Smooth muscle cell (in vitro differentiated cells): ENCODE measurements at regions not wholly inside any gene's neighbourhood (a gene's known extent, or its start where the extent isn't known, plus 50 kb on each side); places are given as distances from the start of the nearest gene placed in this dataset.

Experiments used
- DNase-seq: peaks from one replicate; lab custom pipeline; 2025; ENCODE audit not compliant: unreplicated experiment; lab: John Stamatoyannopoulos, UW
- H2AFZ ChIP-seq: fragments of 200-600 bp; sonication (generic); 2 replicates; pipeline ENCODE4 v1.6.0; 2016; ENCODE audit warnings: antibody characterized with exemption, low read depth, mild to moderate bottlenecking
- H3F3A ChIP-seq: fragments of 200-600 bp; sonication (generic); 2 replicates; pipeline ENCODE4 v1.6.0; 2017; ENCODE audit warnings: antibody characterized with exemption, low read depth
- H3K27ac ChIP-seq: fragments of 200-600 bp; sonication (generic); 2 replicates; pipeline ENCODE4 v1.5.1; 2016; ENCODE audit warnings: low read depth, mild to moderate bottlenecking
- H3K27me3 ChIP-seq: fragments of 200-600 bp; sonication (generic); 2 replicates; pipeline ENCODE4 v1.6.1; 2016; ENCODE audit warnings: low read depth, mild to moderate bottlenecking
- H3K36me3 ChIP-seq: fragments of 200-600 bp; sonication (generic); 2 replicates; pipeline ENCODE4 v1.5.1; 2016; ENCODE audit warnings: low read depth
- H3K4me1 ChIP-seq: fragments of 200-600 bp; sonication (generic); 2 replicates; pipeline ENCODE4 v1.5.1; 2016; ENCODE audit warnings: low read depth
- H3K4me2 ChIP-seq: fragments of 200-600 bp; sonication (generic); 2 replicates; pipeline ENCODE4 v1.6.0; 2016; ENCODE audit warnings: mild to moderate bottlenecking
- H3K4me3 ChIP-seq: fragments of 200-600 bp; sonication (generic); 2 replicates; pipeline ENCODE4 v1.5.1; 2016; ENCODE audit warnings: mild to moderate bottlenecking
- H3K79me2 ChIP-seq: fragments of 200-600 bp; sonication (generic); 2 replicates; pipeline ENCODE4 v1.6.0; 2016; ENCODE audit warnings: low read depth, mild to moderate bottlenecking
- H3K9ac ChIP-seq: fragments of 200-600 bp; sonication (generic); 2 replicates; pipeline ENCODE4 v1.6.0; 2016; ENCODE audit warnings: low read depth
- H3K9me3 ChIP-seq: fragments of 200-600 bp; sonication (generic); replicated peaks from 2 replicates; pipeline ENCODE4 v1.5.1; 2016; ENCODE audit warnings: low read depth
- H4K20me1 ChIP-seq: fragments of 200-600 bp; sonication (generic); 2 replicates; pipeline ENCODE4 v1.6.0; 2016; ENCODE audit warnings: low read depth
- WGBS: methylation state at CpG from one replicate; pipeline ENCODE4 v1.1.7; 2016; ENCODE audit warnings: low lambda C conversion rate; 5-methylcytosine and 5-hydroxymethylcytosine counted together
- TF ChIP-seq, protein P1 (sequence below): fragments of 200-600 bp; sonication (generic); IDR thresholded peaks from 2 replicates; pipeline ENCODE4 v1.5.1; 2017; ENCODE audit warnings: borderline replicate concordance, mild to moderate bottlenecking, antibody characterized with exemption; ENCODE audit not compliant: insufficient read depth, poor library complexity, severe bottlenecking

DNA sequence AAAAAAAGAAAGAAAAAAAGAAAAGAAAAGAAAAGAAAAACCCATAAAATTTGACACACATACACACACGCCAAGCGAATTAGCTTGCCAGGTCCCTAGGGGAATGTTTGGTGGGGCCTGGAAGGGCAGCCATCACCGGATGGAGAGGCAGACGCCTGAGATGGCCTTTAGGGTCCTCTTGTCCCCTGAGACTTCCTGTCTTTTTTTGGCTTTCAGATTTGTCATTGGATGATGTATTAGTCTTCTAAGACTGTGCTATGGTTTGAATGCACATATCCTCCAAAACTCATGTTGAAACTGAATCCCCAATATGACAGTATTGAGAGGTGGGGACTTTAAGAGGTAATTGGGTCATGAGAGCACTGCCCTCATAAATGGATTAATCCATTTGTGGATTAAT lies 211.8 kb downstream of the TOMM20 start:
- H3K36me3 ChIP-seq: no peaks in the 10 kb centered on the region
- 93% methylated on average over 4 of the region's 4 CpGs for WGBS
- no peak for DNase-seq
- no peak overlapping the region for H3K4me3 ChIP-seq
- H3K79me2 ChIP-seq: no peaks in the 10 kb centered on the region
- H3K27ac ChIP-seq: no peak overlapping the region
- H3K9me3 ChIP-seq: no peaks in the 10 kb centered on the region
- no peaks in the 10 kb centered on the region for H4K20me1 ChIP-seq
- H3K4me1 ChIP-seq: peaks cover 15% of the 10 kb centered on the region
- H3K9ac ChIP-seq: no peak overlapping the region
- no peak overlapping the region for H2AFZ ChIP-seq
- TF ChIP-seq, protein P1, sequence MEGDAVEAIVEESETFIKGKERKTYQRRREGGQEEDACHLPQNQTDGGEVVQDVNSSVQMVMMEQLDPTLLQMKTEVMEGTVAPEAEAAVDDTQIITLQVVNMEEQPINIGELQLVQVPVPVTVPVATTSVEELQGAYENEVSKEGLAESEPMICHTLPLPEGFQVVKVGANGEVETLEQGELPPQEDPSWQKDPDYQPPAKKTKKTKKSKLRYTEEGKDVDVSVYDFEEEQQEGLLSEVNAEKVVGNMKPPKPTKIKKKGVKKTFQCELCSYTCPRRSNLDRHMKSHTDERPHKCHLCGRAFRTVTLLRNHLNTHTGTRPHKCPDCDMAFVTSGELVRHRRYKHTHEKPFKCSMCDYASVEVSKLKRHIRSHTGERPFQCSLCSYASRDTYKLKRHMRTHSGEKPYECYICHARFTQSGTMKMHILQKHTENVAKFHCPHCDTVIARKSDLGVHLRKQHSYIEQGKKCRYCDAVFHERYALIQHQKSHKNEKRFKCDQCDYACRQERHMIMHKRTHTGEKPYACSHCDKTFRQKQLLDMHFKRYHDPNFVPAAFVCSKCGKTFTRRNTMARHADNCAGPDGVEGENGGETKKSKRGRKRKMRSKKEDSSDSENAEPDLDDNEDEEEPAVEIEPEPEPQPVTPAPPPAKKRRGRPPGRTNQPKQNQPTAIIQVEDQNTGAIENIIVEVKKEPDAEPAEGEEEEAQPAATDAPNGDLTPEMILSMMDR: no peak
- no peak overlapping the region for H3K4me2 ChIP-seq
- no peaks in the 10 kb centered on the region for H3K27me3 ChIP-seq
- no peaks in the 10 kb centered on the region for H3F3A ChIP-seq

DNA sequence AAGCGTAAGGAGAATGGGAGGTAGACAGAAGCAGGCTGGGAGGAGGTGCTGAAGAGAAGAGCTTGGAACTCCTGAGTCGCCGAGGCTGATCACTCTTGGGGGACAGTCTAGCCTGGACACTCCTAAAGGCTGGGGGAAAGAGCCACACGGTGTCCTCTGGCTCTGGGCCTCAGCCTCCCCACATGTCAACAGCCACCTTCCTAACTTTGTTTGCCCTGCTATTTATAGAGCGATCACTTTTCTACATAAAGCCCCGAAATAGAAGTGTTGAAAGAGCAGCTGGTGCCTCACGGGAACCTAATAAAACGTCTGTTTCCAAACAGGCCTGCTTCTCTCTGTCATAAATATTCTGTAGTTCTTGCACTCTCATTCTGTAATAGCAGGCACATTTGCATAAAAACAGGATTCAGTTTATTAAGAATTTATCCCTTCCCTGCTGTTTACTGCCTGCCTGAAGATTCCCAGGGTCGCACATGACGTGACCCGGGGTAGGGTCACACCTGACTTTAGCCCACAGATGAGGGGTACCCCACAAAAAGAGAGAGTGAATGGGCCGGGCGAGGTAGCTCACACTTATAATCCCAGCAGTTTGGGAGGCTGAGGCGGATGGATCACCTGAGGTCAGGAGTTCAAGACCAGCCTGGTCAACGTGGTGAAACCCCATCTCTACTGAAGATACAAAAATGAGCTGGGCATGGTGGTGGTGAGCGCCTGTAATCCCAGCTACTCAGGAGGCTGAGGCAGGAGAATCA lies 212.5 kb downstream of the TOMM20 start:
- H3K4me1 ChIP-seq: peaks cover 15% of the 10 kb centered on the region
- H4K20me1 ChIP-seq: no peaks in the 10 kb centered on the region
- no peak overlapping the region for H3K4me3 ChIP-seq
- no peak overlapping the region for H3K4me2 ChIP-seq
- no peaks in the 10 kb centered on the region for H3K9me3 ChIP-seq
- no peaks in the 10 kb centered on the region for H3K27me3 ChIP-seq
- no peaks in the 10 kb centered on the region for H3K79me2 ChIP-seq
- 70% methylated on average over 16 of the region's 16 CpGs for WGBS
- H3K9ac ChIP-seq: no peak overlapping the region
- no peaks in the 10 kb centered on the region for H3F3A ChIP-seq
- TF ChIP-seq, protein P1: no peak
- no peak for DNase-seq
- no peak overlapping the region for H3K27ac ChIP-seq
- no peaks in the 10 kb centered on the region for H3K36me3 ChIP-seq
- H2AFZ ChIP-seq: peak overlapping the region; percentile 58

- Histone ChIP-seq H3K4me2 (no peak overlapping the region), H3K9me3 (no peaks in the 10 kb centered on the region), H3K27me3 (no peaks in the 10 kb centered on the region), H3K79me2 (no peaks in the 10 kb centered on the region), H3K4me3 (no peak overlapping the region), H3F3A (no peaks in the 10 kb centered on the region), H3K27ac (no peak overlapping the region), H4K20me1 (no peaks in the 10 kb centered on the region), H2AFZ (no peak overlapping the region), H3K4me1 (peaks cover 15% of the 10 kb centered on the region), H3K9ac (no peak overlapping the region), H3K36me3 (no peaks in the 10 kb centered on the region)
- WGBS: 89% methylated on average over 12 of the region's 12 CpGs
- no peak for DNase-seq
- TF ChIP-seq, protein P1: no peak
Measured at GRCh38 chr1:234914606-234915290, 213.9 kb downstream of the TOMM20 start.
